GM19467 (cell line): ENCODE measurements at regions not wholly inside any gene's neighbourhood (a gene's known extent, or its start where the extent isn't known, plus 50 kb on each side); places are given as distances from the start of the nearest gene placed in this dataset.
"Not testable (repeated sequence)": the region's sequence is repeated elsewhere in the genome, so short reads cannot be mapped to it uniquely, and the experiment has no call there.

Experiments used
- ATAC-seq: cut with Tn5 transposase; IDR thresholded peaks from one replicate; pipeline ENCODE4 v1.9.1; 2021; ENCODE audit warnings: mild to moderate bottlenecking, moderate library complexity; ENCODE audit not compliant: unreplicated experiment

DNA sequence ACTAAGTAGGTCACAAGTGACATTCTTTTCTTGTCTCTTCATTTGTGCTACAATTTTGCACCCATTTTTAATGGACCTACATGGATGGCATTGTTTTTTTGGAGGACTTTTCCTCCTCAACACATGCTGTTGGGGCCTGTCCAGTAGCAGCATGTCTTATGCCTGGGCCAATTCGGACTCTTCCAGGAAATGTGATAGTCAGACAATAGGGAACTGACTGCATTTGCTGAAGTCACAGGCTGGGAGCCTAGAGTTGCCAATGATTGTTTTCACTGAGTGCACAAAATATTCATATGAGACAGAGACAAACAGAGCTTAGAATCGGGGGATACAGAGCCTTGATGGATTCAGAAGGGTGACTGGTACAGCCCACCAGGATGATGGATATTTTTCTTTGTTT, 867.3 kb upstream of the GOT2 start:
- ATAC-seq = no peak

DNA sequence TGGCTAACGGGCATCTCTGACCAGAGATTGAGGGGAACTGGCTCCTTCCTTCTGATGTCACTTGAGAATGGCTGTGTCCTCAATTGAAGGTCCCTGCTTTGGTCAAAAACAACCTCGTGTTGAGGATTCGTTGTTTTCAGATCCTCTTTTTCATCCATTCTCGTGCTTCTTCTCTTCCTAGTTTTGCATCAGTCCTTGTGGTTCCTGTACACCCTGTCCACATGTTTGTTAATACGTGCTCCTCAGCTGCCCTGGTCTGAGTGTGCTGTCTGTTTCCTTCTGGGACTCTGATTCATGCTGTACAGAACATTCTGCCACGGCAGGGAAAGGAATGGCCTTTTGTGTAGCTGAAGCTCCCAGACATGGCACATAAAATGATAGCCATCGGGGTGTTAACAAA, 863.2 kb upstream of the GOT2 start:
- ATAC-seq = no peak

- no peak for ATAC-seq
Observed at GRCh38 chr16:59596693-59597092, 862.6 kb upstream of the GOT2 start.

DNA sequence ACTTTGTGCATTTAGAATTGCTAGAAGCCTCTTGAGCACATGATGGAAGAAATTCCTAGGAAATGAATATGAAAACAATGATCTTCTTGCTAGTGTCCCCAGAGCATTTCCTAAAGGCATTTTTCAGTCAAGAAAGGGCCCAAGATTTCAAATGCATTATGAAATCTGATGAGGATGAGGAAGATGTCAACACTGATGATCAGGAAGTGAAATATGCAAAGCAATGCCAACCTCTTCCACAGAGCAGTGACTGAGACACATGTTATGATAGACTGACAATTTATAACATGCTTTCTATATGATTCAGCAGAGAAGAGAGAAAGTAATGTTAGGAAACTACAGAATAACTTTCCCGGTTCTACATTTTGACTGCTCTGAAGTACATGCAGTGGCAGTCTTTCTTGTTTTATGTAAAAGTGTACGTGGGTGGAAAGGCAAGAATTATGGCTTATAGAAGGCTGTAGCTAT, 859.1 kb upstream of the GOT2 start:
- no peak for ATAC-seq

DNA sequence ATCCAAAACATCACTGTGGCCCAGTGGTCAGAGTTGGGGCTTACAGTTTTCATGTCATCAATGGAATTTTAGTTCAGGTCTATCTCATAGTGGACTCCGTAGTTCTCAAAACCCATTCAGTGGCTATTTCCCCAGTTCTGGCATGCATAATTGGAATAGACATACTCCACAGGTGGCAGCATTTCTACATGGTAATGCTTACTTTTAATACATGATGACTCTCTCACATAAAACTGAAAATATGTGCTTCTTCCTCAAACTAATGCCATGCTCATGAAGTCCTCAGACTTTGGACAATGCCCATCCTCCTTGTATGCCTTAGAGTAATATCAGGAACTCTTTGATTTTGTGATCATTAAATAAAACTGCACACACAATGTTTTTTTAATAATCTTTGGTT, 857.4 kb upstream of the GOT2 start:
- no peak for ATAC-seq

GRCh38 chr16:59590845-59591244, 856.7 kb upstream of the GOT2 start:
- ATAC-seq = no peak

DNA sequence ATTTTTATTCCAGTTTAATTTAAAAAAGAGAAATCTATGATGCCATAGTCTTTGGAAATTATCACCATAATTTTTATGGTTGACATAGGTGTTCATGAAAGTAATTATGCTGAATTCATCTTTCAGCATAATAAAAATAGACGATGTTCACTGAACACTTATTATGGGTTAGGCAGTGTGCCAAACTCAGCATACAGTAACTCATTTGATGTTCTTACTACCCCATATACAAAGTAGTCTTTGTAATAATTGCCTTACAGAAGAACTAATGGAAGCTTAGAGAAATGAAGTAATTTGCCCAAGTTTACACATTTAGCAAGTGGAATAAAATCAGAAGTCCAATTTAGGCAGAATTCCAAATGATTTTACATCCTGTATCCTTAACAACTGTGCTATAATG, 852.2 kb upstream of the GOT2 start:
- no peak for ATAC-seq

DNA sequence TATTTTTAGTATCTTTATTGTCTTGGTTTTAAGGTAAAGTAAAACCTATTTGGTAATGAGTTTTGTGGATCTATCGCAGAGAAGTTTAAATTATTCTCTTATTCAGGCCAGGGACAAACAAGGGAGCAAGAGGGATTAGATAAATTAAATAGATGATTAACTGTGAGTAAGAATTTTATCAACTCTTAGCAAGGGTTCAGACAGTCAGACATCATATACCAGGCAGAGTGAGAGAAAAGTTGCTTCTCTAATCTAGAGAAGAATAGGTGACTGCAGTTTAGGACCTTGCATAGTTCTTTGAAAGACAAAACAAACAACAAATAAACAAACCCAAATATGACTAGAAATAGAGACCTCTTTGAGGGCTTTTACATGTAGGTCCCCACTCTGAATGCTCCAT, 840.2 kb upstream of the GOT2 start:
- no peak for ATAC-seq

GRCh38 chr16:59573528-59574271, 839.6 kb upstream of the GOT2 start:
- ATAC-seq = no peak

DNA sequence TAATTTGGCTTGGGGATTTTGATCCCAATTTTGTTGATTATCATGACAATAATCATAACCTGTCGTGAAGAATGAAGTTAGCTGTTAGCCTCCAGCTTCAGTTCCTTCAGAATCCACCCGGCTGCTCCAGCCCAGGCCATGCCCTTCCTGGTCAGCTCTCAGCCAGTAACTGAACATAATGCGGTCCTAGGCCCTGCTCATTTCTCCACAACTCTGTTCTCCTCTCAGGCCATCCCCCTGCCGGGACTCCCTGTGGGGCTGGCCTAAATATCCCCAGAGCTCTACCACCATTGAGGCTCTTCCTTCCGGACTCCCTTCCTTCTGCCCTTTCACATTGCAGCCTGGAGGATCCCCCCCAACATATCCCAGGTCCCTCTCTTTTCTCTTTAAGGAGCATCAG, 833.4 kb upstream of the GOT2 start:
- no peak for ATAC-seq

DNA sequence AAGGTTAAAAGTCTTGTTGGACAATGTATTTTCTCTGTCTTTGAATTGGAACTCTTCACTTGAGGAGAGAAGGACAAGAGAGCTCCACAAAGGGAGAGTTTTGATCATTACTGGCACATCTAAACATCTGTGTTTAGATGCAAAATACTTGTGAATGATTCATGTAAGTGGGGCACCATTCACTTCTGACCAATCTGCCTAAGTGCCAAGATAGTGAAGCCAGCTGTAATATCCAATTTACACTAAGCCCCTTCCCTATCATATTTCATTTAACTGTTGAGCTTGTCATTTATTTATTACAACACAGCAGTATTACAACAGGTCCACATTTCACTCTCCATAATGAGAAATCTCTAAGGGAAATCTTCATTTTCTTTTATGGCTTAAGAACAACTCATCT, 832.3 kb upstream of the GOT2 start:
- no peak for ATAC-seq

GRCh38 chr16:59558679-59559078, 824.6 kb upstream of the GOT2 start:
- ATAC-seq = no peak

GRCh38 chr16:59552164-59552563, 818.0 kb upstream of the GOT2 start:
- no peak for ATAC-seq

GRCh38 chr16:59545721-59546120, 811.6 kb upstream of the GOT2 start:
- no peak for ATAC-seq

DNA sequence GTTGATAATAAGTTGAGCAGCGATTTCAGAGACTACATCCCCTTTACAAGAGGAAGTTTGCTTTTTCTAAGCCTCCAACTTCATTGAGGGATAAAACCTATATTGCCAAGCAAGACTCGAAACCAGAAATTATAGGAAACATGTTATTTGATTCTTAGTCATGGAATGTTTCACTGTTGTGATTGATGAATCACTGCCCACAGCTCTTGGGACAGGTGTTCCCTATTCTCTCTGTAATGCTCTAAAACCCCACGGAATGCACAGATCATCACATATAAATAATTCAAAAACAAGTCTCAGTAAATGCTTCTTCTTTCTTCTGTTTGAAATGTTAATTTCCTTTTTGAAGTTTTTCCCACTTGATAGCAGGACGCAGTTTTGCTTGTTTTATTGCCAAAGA, 809.5 kb upstream of the GOT2 start:
- no peak for ATAC-seq

GRCh38 chr16:59540621-59541020, 806.5 kb upstream of the GOT2 start:
- ATAC-seq = no peak

GRCh38 chr16:59535298-59535697, 801.2 kb upstream of the GOT2 start:
- ATAC-seq = no peak

- no peak for ATAC-seq
Observed at GRCh38 chr16:59527206-59527997, 793.3 kb upstream of the GOT2 start.

GRCh38 chr16:59522826-59523225, 788.7 kb upstream of the GOT2 start:
- ATAC-seq = no peak

- ATAC-seq = not testable (repeated sequence)
Observed at GRCh38 chr16:59518721-59519120, 784.6 kb upstream of the GOT2 start.

DNA sequence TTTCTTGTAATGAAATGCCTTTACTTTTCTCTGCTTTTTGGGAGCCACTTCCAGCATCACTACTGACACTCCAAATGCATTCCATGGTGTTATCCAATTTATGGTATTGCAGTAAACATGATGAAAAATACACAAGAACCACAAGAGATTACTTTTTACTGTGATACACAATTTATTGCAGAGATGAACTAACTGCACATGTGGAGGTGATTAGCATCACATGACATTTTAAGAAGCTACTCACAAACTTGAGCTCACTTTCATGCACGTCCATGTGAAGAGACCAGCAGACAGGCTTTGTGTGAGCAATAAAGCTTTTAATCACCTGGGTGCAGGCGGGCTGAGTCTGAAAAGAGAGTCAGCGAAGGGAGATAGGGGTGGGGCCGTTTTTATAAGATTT, 780.5 kb upstream of the GOT2 start:
- no peak for ATAC-seq

GRCh38 chr16:59510008-59510424, 775.9 kb upstream of the GOT2 start:
- no peak for ATAC-seq
